GM19043 (cell line): ENCODE measurements at regions not wholly inside any gene's neighbourhood (a gene's known extent, or its start where the extent isn't known, plus 50 kb on each side); places are given as distances from the start of the nearest gene placed in this dataset.
"Not testable (repeated sequence)": the region's sequence is repeated elsewhere in the genome, so short reads cannot be mapped to it uniquely, and the experiment has no call there.

ENCODE experiments used
- ATAC-seq: cut with Tn5 transposase; IDR thresholded peaks from one replicate; pipeline ENCODE4 v1.9.1; 2021; ENCODE audit warnings: low read depth; ENCODE audit not compliant: unreplicated experiment

GRCh38 chr2:224650815-224651439, 65.2 kb downstream of the CCDC195 start:
- no peak for ATAC-seq

DNA sequence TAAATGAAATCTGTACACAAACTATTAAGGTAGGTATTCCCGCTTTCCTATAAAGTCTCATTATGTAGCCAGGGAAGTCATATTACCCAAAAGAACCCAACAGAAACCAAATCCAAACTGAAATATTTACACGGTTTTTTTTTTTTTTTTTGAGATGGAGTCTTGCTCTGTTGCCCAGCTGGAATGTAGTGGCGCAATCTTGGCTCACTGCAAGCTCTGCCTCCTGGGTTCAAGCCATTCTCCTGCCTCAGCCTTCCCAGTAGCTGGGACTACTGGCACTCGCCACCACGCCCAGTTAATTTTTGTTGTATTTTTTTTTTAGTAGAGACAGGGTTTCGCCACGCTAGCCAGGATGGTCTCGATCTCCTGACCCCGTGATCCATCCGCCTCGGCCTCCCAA, 62.5 kb upstream of the CUL3 start:
- not testable (repeated sequence) for ATAC-seq

DNA sequence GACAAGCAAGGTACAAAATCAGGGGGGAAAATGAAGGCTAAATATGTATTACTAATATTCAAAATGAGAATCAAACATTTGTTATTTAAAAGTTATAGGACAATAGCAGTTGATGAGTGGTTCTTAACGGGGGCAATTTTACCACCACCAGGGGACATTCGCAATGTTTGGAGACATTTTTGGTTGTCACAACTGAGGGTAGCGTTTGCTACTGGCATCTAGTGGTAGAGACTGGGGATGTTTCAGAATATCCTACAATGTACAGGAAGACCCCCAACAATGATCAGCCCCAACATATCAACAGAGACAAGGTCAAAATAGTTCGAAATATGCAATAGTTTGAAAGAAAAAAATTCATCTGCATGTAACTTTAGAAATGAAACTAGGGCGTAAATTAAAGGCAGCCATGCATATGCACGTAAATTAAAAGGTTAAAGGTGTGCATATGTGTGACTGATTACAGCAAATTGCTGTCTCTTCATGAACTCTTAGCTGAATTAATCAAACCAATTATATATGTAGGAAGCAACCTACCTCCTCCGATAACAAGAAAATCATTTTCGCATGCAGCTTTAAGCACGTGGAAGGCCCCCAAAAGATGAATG, 61.2 kb upstream of the CUL3 start:
- peak; percentile 65 for ATAC-seq

DNA sequence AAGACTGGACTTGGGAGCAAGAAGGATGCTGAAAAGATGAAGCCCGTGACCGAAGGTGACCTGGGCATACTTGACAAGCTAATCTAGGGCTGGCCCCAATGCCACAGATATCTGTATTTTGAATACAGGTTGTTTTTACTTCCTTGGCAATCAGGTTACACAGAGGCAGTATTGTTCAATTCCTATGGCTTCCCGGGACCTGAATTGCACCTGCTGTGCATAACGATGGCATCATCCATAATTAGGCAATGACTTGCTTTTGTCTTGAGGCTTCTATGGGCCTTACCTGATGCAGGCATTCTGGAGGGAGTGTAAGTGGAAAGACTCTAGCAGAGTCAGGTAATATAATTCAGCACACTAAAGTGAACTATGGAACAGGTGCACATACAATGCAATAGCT, 60.6 kb upstream of the CUL3 start:
- ATAC-seq = peak; percentile 22

GRCh38 chr2:224640679-224641078, 55.5 kb upstream of the CUL3 start:
- ATAC-seq = no peak

DNA sequence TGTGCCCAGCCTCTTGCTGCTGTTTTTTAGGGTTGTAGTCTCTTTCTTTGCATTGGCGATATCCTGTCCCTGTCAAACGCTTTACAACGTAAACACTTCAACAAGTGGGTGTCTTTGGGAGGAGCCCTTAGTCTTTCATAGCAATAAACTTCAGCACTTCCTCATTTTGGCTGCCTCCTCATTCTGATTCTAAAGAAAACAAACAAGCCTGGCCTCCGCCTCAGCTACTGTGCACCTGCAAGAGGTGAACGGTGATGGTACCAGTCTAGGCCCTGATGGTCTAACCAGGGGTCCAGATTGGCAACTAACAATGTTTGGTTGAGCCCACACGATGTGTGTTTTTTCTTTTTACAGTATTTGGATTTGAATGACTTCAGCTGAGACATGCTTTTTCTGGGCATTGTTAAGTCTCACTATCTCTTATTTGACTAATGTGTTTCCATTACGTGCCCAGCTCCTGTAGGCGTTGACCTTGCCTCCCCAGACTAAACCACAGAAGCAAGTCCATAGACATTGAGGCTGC, 53.2 kb upstream of the CUL3 start:
- peak; percentile 94 for ATAC-seq
